ENCODE measurements at regions not wholly inside any gene's neighbourhood (a gene's known extent, or its start where the extent isn't known, plus 50 kb on each side); places are given as distances from the start of the nearest gene placed in this dataset.
"Not testable (repeated sequence)": the region's sequence is repeated elsewhere in the genome, so short reads cannot be mapped to it uniquely, and the experiment has no call there.

DNA sequence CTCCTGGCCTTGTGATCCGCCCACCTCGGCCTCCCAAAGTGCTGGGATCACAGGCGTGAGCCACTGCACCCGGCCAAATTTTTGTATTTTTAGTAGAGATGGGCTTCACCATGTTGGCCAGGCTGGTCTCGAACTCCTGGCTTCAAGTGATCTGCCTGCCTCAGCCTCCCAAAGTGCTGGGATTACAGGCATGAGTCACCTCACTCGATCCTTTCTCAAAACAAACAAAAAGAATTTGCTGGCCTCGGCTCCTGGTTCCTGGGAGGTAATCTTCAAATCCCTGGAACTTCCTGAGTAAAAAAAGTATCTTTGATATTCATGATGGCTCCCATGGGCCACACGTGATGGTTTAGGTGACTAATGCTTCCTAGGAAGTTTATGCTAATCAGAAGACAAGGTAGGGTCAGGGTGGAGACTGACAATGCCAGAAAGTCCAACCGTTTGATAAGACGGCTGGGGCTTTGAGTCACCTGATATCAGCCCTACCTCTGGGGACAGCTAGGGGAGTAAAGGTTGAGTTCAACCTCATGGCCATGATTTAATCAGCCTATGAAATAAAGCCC is 113.1 kb upstream of the NEK6 start:
- intact Hi-C loops (cut with DNase I; ENCODE audit: low total_unique reads): loop anchor here (5.0 kb wide), 1 partner anchor 437 kb away; no protein-coding TSS in a partner anchor
- DNase-seq (ENCODE audit: low spot score in 2 of 2); H3K4me3 ChIP-seq (ENCODE audit: low read depth, poor library complexity, severe bottlenecking): not testable (repeated sequence)
- 63 to 68% methylated on average over 10 of the region's 10 CpGs for WGBS, 2 donors
- TF ChIP-seq, protein P1, sequence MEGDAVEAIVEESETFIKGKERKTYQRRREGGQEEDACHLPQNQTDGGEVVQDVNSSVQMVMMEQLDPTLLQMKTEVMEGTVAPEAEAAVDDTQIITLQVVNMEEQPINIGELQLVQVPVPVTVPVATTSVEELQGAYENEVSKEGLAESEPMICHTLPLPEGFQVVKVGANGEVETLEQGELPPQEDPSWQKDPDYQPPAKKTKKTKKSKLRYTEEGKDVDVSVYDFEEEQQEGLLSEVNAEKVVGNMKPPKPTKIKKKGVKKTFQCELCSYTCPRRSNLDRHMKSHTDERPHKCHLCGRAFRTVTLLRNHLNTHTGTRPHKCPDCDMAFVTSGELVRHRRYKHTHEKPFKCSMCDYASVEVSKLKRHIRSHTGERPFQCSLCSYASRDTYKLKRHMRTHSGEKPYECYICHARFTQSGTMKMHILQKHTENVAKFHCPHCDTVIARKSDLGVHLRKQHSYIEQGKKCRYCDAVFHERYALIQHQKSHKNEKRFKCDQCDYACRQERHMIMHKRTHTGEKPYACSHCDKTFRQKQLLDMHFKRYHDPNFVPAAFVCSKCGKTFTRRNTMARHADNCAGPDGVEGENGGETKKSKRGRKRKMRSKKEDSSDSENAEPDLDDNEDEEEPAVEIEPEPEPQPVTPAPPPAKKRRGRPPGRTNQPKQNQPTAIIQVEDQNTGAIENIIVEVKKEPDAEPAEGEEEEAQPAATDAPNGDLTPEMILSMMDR (IDR thresholded peaks at IDR 0.05): peak in 1 of 3 donors; percentile 30

GRCh38 chr9:124146031-124146561 is 111.7 kb upstream of the NEK6 start:
- no peak overlapping the region for H3K4me3 ChIP-seq (ENCODE audit: low read depth, poor library complexity, severe bottlenecking)
- intact Hi-C loops (cut with DNase I; ENCODE audit: low total_unique reads): no loop called here
- peak in 1 of 2 donors; percentile 34 for DNase-seq (ENCODE audit: low spot score in 2 of 2)
- 73 to 78% methylated on average over 4 of the region's 4 CpGs for WGBS, 2 donors
- no peak for TF ChIP-seq POLR2A (IDR thresholded peaks at IDR 0.05)
- TF ChIP-seq, protein P1 (IDR thresholded peaks at IDR 0.05): no peak

- 32 to 42% methylated on average over 1 of the region's 1 CpG for WGBS, 2 donors
- no peak overlapping the region for H3K4me3 ChIP-seq (ENCODE audit: low read depth, poor library complexity, severe bottlenecking)
- TF ChIP-seq, protein P1 (IDR thresholded peaks at IDR 0.05): no peak
- TF ChIP-seq POLR2A (IDR thresholded peaks at IDR 0.05): no peak
- intact Hi-C loops (cut with DNase I; ENCODE audit: low total_unique reads): no loop called here
- no peak for DNase-seq (ENCODE audit: low spot score in 2 of 2)
Measured at GRCh38 chr9:124149992-124150391, 107.8 kb upstream of the NEK6 start.

- 27 to 36% methylated on average over 2 of the region's 2 CpGs for WGBS, 2 donors
- intact Hi-C loops (cut with DNase I; ENCODE audit: low total_unique reads): no loop called here
- no peak for DNase-seq (ENCODE audit: low spot score in 2 of 2)
- H3K4me3 ChIP-seq (ENCODE audit: low read depth, poor library complexity, severe bottlenecking): no peak overlapping the region
- TF ChIP-seq, protein P1 (IDR thresholded peaks at IDR 0.05): no peak
- TF ChIP-seq POLR2A (IDR thresholded peaks at IDR 0.05): no peak
Measured at GRCh38 chr9:124163760-124164255, 93.9 kb upstream of the NEK6 start.

DNA sequence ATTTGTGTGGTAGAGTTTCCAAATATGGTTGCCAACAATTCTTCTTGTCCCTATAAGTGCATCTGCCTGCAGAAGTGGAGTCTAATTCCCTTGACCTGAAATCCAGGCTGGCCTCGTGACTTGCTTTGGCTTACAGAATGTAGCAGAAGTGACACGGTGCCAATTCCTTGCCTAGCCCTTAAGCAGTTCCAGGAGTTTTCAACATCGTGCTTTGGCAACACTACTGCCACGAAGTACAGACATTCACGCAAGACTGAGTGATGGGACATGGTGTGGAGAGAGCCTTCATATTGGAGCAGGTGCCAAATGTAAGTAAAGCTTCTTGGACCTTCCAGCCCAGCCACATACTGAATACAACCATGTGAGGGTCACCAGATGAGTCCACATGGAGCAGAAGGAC is 92.9 kb upstream of the NEK6 start:
- WGBS, 2 donors: 23 to 33% methylated on average over 5 of the region's 5 CpGs
- TF ChIP-seq, protein P1 (IDR thresholded peaks at IDR 0.05): no peak
- TF ChIP-seq POLR2A (IDR thresholded peaks at IDR 0.05): no peak
- no peak overlapping the region for H3K4me3 ChIP-seq (ENCODE audit: low read depth, poor library complexity, severe bottlenecking)
- DNase-seq (ENCODE audit: low spot score in 2 of 2): peak; percentile 49 to 91
- intact Hi-C loops (cut with DNase I; ENCODE audit: low total_unique reads): no loop called here

- intact Hi-C loops (cut with DNase I; ENCODE audit: low total_unique reads): no loop called here
- no peak for DNase-seq (ENCODE audit: low spot score in 2 of 2)
- H3K4me3 ChIP-seq (ENCODE audit: low read depth, poor library complexity, severe bottlenecking): no peak overlapping the region
- no peak for TF ChIP-seq POLR2A (IDR thresholded peaks at IDR 0.05)
- TF ChIP-seq, protein P1 (IDR thresholded peaks at IDR 0.05): no peak
- 86 to 88% methylated on average over 5 of the region's 5 CpGs for WGBS, 2 donors
Measured at GRCh38 chr9:124174433-124174832, 83.3 kb upstream of the NEK6 start.

DNA sequence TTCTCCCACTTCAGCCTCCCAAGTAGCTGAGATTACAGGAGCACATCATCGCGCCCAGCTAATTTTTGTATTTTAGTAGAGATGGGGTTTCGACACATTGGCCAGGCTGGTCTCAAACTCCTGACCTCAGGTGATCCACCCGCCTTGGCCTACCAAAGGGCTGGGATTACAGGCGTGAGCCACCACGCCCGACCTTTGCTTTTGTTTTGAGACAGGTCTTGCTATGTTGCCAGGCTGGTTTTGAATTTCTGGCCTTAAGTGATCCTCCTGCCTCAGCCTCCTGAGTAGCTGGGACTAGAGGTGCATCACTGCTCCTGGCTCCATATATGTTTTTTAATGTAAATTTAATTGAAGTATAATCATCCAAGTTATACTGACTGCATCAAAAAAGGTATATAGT is 80.2 kb upstream of the NEK6 start:
- intact Hi-C loops (cut with DNase I; ENCODE audit: low total_unique reads); DNase-seq (ENCODE audit: low spot score in 2 of 2); H3K4me3 ChIP-seq (ENCODE audit: low read depth, poor library complexity, severe bottlenecking): not testable (repeated sequence)
- WGBS, 2 donors: 91 to 92% methylated on average over 7 of the region's 7 CpGs
